ENCODE measurements at regions not wholly inside any gene's neighbourhood (a gene's known extent, or its start where the extent isn't known, plus 50 kb on each side); places are given as distances from the start of the nearest gene placed in this dataset.

DNA sequence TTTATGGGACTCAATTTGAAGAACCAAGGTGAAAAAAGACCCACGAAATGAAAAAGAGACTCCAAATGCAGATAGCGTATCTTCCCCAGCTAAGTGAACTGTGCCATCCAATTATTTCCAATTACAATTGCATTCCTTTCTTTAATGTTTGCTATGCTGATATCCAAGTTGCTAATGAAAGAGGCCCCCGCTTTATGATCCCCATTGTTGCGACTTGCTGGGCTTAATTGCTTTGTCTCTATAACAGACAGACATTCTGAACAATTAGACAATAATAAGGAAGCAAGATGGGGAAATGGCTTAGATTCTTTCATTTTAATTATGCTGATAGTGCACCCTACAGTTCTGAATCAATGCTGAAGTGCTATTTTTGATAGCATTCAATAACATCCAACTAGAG lies 354.3 kb downstream of the KIF4B start:
- TF ChIP-seq REST (IDR thresholded peaks at IDR 0.05; ENCODE audit: insufficient read depth in 1 of 2, low read depth in 2 of 2, low read length in 2 of 2) (no peak), FOXP2 (optimal IDR thresholded peaks at IDR 0.05; ENCODE audit: borderline replicate concordance, extremely low read depth, extremely low read length, insufficient read depth) (no peak), SIN3A (IDR thresholded peaks at IDR 0.05; ENCODE audit: borderline replicate concordance, insufficient read depth, low read length) (no peak), POLR2AphosphoS5 (IDR thresholded peaks at IDR 0.05; ENCODE audit: low read depth, low read length) (no peak), TAF1 (IDR thresholded peaks at IDR 0.05; ENCODE audit: borderline replicate concordance, insufficient read depth, low read length) (no peak)

DNA sequence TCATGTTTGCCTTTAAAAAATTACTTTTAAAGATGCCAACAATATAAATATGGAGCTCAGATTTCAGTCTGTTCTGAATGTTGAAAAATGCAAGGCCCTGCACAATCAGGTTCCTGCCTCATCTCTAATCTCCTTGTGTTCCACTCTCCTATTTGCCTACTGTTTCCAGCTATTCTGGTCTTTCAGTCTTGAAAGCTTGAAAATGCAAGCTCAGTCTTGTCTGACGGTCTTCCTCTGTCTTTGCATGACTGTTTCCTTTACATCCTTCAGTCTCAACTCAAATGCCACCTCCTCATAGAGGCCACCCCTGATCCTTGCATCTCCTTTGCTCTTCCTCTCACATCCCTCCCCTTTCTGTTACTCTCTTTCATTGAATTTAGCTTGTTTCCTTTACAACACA lies 354.9 kb downstream of the KIF4B start:
- no peak for TF ChIP-seq TAF1 (IDR thresholded peaks at IDR 0.05; ENCODE audit: borderline replicate concordance, insufficient read depth, low read length)
- TF ChIP-seq SIN3A (IDR thresholded peaks at IDR 0.05; ENCODE audit: borderline replicate concordance, insufficient read depth, low read length), result no peak
- no peak for TF ChIP-seq POLR2AphosphoS5 (IDR thresholded peaks at IDR 0.05; ENCODE audit: low read depth, low read length)
- TF ChIP-seq REST (IDR thresholded peaks at IDR 0.05; ENCODE audit: insufficient read depth in 1 of 2, low read depth in 2 of 2, low read length in 2 of 2), result no peak
- no peak for TF ChIP-seq FOXP2 (optimal IDR thresholded peaks at IDR 0.05; ENCODE audit: borderline replicate concordance, extremely low read depth, extremely low read length, insufficient read depth)

DNA sequence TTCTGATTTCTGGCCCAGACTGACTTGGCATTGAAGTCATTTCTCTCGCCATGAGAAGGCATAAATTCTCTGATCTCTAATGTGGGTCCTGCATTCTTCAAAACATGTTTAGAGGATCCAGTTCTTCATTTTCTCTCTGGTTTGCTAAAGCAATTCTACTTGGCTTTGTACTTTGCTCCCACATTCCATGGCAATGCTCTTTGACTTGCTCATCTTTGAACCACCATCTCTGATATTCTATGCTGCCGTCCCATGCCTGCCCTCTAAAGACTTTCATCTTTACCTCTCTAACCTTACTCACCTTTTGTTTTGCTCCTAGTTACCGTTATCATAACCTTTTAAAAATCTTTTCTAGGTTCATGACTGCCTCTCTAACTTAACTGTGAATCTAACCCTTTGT lies 366.9 kb downstream of the KIF4B start:
- TF ChIP-seq FOXP2 (optimal IDR thresholded peaks at IDR 0.05; ENCODE audit: borderline replicate concordance, extremely low read depth, extremely low read length, insufficient read depth), result no peak
- TF ChIP-seq REST (IDR thresholded peaks at IDR 0.05; ENCODE audit: insufficient read depth in 1 of 2, low read depth in 2 of 2, low read length in 2 of 2), result no peak
- no peak for TF ChIP-seq TAF1 (IDR thresholded peaks at IDR 0.05; ENCODE audit: borderline replicate concordance, insufficient read depth, low read length)
- no peak for TF ChIP-seq SIN3A (IDR thresholded peaks at IDR 0.05; ENCODE audit: borderline replicate concordance, insufficient read depth, low read length)
- TF ChIP-seq POLR2AphosphoS5 (IDR thresholded peaks at IDR 0.05; ENCODE audit: low read depth, low read length), result no peak

- TF ChIP-seq FOXP2 (optimal IDR thresholded peaks at IDR 0.05; ENCODE audit: borderline replicate concordance, extremely low read depth, extremely low read length, insufficient read depth) (no peak), TAF1 (IDR thresholded peaks at IDR 0.05; ENCODE audit: borderline replicate concordance, insufficient read depth, low read length) (no peak), POLR2AphosphoS5 (IDR thresholded peaks at IDR 0.05; ENCODE audit: low read depth, low read length) (no peak), REST (IDR thresholded peaks at IDR 0.05; ENCODE audit: insufficient read depth in 1 of 2, low read depth in 2 of 2, low read length in 2 of 2) (no peak), SIN3A (IDR thresholded peaks at IDR 0.05; ENCODE audit: borderline replicate concordance, insufficient read depth, low read length) (no peak)
These were observed 368.1 kb downstream of the KIF4B start for GRCh38 chr5:155381654-155382053.

DNA sequence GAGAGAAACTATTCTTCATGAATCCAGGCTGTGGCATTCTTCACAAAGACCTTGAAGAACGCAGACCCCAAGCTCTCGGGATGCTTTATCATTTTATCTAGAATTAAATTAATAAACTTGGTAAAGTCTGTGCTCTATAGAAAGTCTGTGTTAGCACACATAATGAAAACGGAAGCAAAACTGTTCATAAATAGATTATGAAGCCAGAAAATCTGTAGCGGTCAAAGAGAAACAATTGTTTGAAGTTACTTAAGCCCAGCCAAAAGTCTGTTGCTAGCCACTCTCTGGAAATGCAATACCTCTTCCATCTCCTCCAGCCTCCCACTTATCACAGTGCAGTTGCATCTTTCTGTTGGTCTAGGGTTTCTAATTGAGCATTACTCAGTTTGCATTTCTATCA lies 375.9 kb downstream of the KIF4B start:
- no peak for TF ChIP-seq REST (IDR thresholded peaks at IDR 0.05; ENCODE audit: insufficient read depth in 1 of 2, low read depth in 2 of 2, low read length in 2 of 2)
- no peak for TF ChIP-seq SIN3A (IDR thresholded peaks at IDR 0.05; ENCODE audit: borderline replicate concordance, insufficient read depth, low read length)
